ENCODE measurements at regions not wholly inside any gene's neighbourhood (a gene's known extent, or its start where the extent isn't known, plus 50 kb on each side); places are given as distances from the start of the nearest gene placed in this dataset.

DNA sequence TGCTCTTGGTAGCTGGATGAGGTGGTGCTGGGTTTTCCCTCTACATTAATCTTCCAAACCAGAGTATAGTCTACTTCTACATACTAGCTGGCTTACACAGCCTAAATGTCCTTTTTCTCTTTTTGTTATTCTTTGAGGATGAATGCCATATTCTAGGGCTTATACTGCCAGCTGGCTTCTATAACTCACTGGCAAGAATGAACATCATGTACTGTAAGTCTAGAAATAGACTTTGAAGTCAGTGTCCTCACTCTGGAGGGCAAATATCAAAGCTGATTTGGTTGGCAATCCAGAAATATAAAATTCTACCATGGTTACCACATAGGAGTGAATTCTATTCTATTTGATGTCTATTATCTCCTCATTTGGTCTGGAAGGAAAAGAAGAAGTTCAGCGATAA lies 251.7 kb upstream of the TYRP1 start:
- H3K27me3 ChIP-seq: no peaks in the 10 kb centered on the region
- H3K36me3 ChIP-seq: no peaks in the 10 kb centered on the region
- no peaks in the 10 kb centered on the region for H3K4me1 ChIP-seq
- H3K9me3 ChIP-seq: no peaks in the 10 kb centered on the region
- DNase-seq: no peak
- ATAC-seq: no peak
- TF ChIP-seq, protein P1, sequence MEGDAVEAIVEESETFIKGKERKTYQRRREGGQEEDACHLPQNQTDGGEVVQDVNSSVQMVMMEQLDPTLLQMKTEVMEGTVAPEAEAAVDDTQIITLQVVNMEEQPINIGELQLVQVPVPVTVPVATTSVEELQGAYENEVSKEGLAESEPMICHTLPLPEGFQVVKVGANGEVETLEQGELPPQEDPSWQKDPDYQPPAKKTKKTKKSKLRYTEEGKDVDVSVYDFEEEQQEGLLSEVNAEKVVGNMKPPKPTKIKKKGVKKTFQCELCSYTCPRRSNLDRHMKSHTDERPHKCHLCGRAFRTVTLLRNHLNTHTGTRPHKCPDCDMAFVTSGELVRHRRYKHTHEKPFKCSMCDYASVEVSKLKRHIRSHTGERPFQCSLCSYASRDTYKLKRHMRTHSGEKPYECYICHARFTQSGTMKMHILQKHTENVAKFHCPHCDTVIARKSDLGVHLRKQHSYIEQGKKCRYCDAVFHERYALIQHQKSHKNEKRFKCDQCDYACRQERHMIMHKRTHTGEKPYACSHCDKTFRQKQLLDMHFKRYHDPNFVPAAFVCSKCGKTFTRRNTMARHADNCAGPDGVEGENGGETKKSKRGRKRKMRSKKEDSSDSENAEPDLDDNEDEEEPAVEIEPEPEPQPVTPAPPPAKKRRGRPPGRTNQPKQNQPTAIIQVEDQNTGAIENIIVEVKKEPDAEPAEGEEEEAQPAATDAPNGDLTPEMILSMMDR (IDR thresholded peaks at IDR 0.05): no peak
- intact Hi-C loops (cut with DNase I): no loop called here
- no peak overlapping the region for H3K4me3 ChIP-seq
- no peak overlapping the region for H3K27ac ChIP-seq

DNA sequence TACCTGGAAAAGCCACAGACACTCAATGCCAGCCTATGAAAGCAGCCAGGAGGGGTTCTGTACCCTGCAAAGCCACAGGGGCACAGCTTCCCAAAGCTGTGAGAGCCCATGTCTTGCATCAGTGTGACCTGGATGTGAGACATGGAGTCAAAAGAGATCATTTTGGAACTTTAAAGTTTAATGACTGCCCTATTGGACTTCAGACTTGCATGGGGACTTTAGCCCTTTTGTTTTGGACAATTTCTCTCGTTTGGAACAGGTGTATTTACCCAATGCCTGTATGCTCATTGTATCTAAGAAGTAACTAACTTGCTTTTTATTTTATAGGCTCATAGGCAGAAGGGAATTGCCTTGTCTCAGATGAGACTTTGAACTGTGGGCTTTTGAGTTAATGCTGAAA lies 244.9 kb upstream of the TYRP1 start:
- Histone ChIP-seq H3K36me3 (no peaks in the 10 kb centered on the region), H3K27ac (no peak overlapping the region), H3K9me3 (no peaks in the 10 kb centered on the region), H3K4me3 (no peak overlapping the region), H3K27me3 (no peaks in the 10 kb centered on the region), H3K4me1 (no peaks in the 10 kb centered on the region)
- ATAC-seq (no peak), DNase-seq (no peak)
- TF ChIP-seq, protein P1 (IDR thresholded peaks at IDR 0.05): no peak
- intact Hi-C loops (cut with DNase I): no loop called here

DNA sequence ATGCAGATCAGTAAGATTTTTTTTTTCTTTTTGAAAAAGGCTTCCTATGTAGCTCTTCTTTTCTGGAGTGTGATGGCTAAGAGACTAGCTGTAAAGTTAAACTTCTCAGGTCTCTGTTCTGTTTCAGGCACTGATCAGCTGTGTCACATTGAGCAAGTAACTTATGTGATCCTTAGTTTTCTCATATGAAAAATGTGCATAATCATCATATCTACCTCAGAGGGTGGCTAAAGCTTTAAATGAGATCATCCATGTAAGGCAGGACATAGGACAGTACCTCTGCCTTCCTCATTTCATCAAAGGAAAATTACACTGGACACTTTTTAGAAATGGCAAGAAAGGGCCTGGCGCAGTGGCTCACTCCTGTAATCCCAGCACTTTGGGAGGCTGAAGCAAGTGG lies 235.9 kb upstream of the TYRP1 start:
- TF ChIP-seq, protein P1 (IDR thresholded peaks at IDR 0.05): no peak

DNA sequence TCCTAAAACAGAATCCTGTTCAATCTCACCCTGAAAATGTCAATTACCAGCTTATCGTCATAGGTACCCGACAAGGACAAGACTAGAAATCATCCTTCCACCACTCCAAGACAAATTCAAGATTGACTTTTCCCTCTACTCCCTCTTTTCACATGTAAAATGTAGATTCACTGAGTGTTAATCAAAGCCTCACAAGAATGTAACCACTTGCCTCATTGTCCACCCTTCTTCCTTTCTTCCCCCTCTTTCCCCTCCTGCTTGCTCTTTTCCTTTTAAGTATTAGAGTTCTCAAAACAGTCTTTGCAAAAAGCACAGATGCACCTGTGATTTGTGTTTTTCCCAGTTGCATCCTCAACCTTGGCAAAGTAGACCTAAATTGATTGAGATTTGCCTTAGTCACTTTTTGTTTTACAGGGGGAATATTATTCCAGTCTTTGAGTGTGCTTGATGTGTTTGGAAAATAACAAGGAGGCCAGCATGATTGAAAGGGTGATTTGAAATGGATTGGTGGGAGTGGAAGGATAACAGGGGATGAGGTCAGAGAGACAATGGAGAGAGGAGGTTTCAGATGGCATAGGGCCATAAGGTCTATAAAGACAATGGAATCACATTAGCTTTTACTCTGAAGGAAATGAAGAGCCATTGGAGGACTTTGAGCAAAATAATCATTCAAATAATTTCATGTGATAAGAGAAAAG lies 231.3 kb upstream of the TYRP1 start:
- H3K27me3 ChIP-seq: no peaks in the 10 kb centered on the region
- no peak for ATAC-seq
- no peaks in the 10 kb centered on the region for H3K4me1 ChIP-seq
- H3K36me3 ChIP-seq: no peaks in the 10 kb centered on the region
- TF ChIP-seq, protein P1 (IDR thresholded peaks at IDR 0.05): no peak
- no peak overlapping the region for H3K27ac ChIP-seq
- H3K9me3 ChIP-seq: no peaks in the 10 kb centered on the region
- no peak overlapping the region for H3K4me3 ChIP-seq
- DNase-seq: no peak
- intact Hi-C loops (cut with DNase I): no loop called here

More for the DNA sequence above, 235.9 kb upstream of the TYRP1 start:
- ATAC-seq (no peak), DNase-seq (no peak)
- Histone ChIP-seq H3K27ac (no peak overlapping the region), H3K4me1 (no peaks in the 10 kb centered on the region), H3K27me3 (no peaks in the 10 kb centered on the region), H3K36me3 (no peaks in the 10 kb centered on the region), H3K4me3 (no peak overlapping the region), H3K9me3 (no peaks in the 10 kb centered on the region)
- intact Hi-C loops (cut with DNase I): no loop called here

DNA sequence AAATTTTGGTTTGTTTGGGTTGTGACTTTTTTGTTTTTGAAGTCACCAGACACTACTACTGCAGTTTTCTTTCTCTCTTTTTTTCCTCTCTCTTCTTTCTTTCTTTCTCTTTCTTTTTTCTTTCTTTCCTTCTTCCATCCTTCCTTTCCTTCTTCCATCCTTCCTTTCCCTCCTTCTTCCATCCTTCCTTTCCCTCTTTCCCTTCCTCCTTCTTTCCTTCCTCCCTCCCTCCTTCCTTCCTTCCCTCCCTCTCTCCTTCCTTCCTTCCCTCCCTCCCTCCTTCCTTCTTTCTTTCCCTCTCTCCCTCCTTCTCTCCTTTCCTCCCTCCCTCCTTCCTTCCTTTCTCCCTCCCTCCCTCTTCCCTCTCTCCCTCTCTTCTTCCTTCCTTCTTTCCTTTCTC lies 230.3 kb upstream of the TYRP1 start:
- intact Hi-C loops (cut with DNase I): no loop called here
- Histone ChIP-seq H3K9me3 (no peaks in the 10 kb centered on the region), H3K27ac (no peak overlapping the region), H3K4me3 (no peak overlapping the region), H3K4me1 (no peaks in the 10 kb centered on the region), H3K36me3 (no peaks in the 10 kb centered on the region), H3K27me3 (no peaks in the 10 kb centered on the region)
- DNase-seq: no peak
- no peak for ATAC-seq
- TF ChIP-seq, protein P1 (IDR thresholded peaks at IDR 0.05): no peak

All from left lung (tissue), 4 donors.